ENCODE measurements at regions not wholly inside any gene's neighbourhood (a gene's known extent, or its start where the extent isn't known, plus 50 kb on each side); places are given as distances from the start of the nearest gene placed in this dataset.

GRCh38 chr5:56465769-56466135 is 232.6 kb upstream of the ANKRD55 start:
- Histone ChIP-seq H3K4me2 (no peak overlapping the region), H3K4me3 (no peak overlapping the region), H3K27ac (no peak overlapping the region), H4K20me1 (ENCODE audit: insufficient read depth) (no peaks in the 10 kb centered on the region), H3K27me3 (ENCODE audit: insufficient read depth, low read depth) (no peaks in the 10 kb centered on the region), H3K9me2 (ENCODE audit: insufficient read depth) (no peaks in the 10 kb centered on the region), H2AFZ (no peak overlapping the region), H3K36me3 (ENCODE audit: low read depth) (no peaks in the 10 kb centered on the region), H3K9me3 (ENCODE audit: insufficient read depth, low read depth) (no peaks in the 10 kb centered on the region), H3K4me1 (replicated peaks; ENCODE audit: insufficient read depth) (peaks cover 9% of the 10 kb centered on the region; the same call in 1 of the 2 replicates), H3F3A (ENCODE audit: insufficient read depth, low read depth) (no peaks in the 10 kb centered on the region), H3K79me2 (ENCODE audit: low read depth) (no peaks in the 10 kb centered on the region)
- BruUV-seq (replicated peaks): no TSS peak
- intact Hi-C loops (cut with micrococcal nuclease; ENCODE audit: unreplicated experiment): no loop called here
- ChIA-PET CTCF (no interaction called here), POLR2A (ENCODE audit: unreplicated experiment) (no interaction called here)
- no peak for DNase-seq
- TF ChIP-seq EZH2 (IDR thresholded peaks at IDR 0.05; ENCODE audit: low read depth) (no peak), CTCF (conservative IDR thresholded peaks at IDR 0.05) (no peak)

- Histone ChIP-seq H3K27me3 (ENCODE audit: insufficient read depth, low read depth) (no peaks in the 10 kb centered on the region), H3K4me2 (no peak overlapping the region), H3K9me2 (ENCODE audit: insufficient read depth) (no peaks in the 10 kb centered on the region), H3K36me3 (ENCODE audit: low read depth) (no peaks in the 10 kb centered on the region), H4K20me1 (ENCODE audit: insufficient read depth) (no peaks in the 10 kb centered on the region), H3K79me2 (ENCODE audit: low read depth) (no peaks in the 10 kb centered on the region), H3K9me3 (ENCODE audit: insufficient read depth, low read depth) (no peaks in the 10 kb centered on the region), H3K4me1 (replicated peaks; ENCODE audit: insufficient read depth) (peaks cover 9% of the 10 kb centered on the region; the same call in 1 of the 2 replicates), H2AFZ (no peak overlapping the region), H3K4me3 (no peak overlapping the region), H3F3A (ENCODE audit: insufficient read depth, low read depth) (no peaks in the 10 kb centered on the region), H3K27ac (no peak overlapping the region)
- ChIA-PET CTCF (no interaction called here), POLR2A (ENCODE audit: unreplicated experiment) (no interaction called here)
- intact Hi-C loops (cut with micrococcal nuclease; ENCODE audit: unreplicated experiment): no loop called here
- TF ChIP-seq EZH2 (IDR thresholded peaks at IDR 0.05; ENCODE audit: low read depth): no peak
- TF ChIP-seq CTCF (conservative IDR thresholded peaks at IDR 0.05): no peak
- DNase-seq: no peak
- BruUV-seq (replicated peaks): no TSS peak
Observed at GRCh38 chr5:56464935-56465768, 232.0 kb upstream of the ANKRD55 start.

- Histone ChIP-seq H2AFZ (no peak overlapping the region), H3K9me2 (ENCODE audit: insufficient read depth) (no peaks in the 10 kb centered on the region), H3K36me3 (ENCODE audit: low read depth) (no peaks in the 10 kb centered on the region), H3K27me3 (ENCODE audit: insufficient read depth, low read depth) (no peaks in the 10 kb centered on the region), H3K4me2 (no peak overlapping the region), H3F3A (ENCODE audit: insufficient read depth, low read depth) (no peaks in the 10 kb centered on the region), H3K4me1 (replicated peaks; ENCODE audit: insufficient read depth) (peaks cover 9% of the 10 kb centered on the region; the same call in 1 of the 2 replicates), H3K4me3 (no peak overlapping the region), H3K9me3 (ENCODE audit: insufficient read depth, low read depth) (no peaks in the 10 kb centered on the region), H4K20me1 (ENCODE audit: insufficient read depth) (no peaks in the 10 kb centered on the region), H3K27ac (no peak overlapping the region), H3K79me2 (ENCODE audit: low read depth) (no peaks in the 10 kb centered on the region)
- no peak for TF ChIP-seq CTCF (conservative IDR thresholded peaks at IDR 0.05)
- no peak for TF ChIP-seq EZH2 (IDR thresholded peaks at IDR 0.05; ENCODE audit: low read depth)
- ChIA-PET POLR2A (ENCODE audit: unreplicated experiment) (no interaction called here), CTCF (no interaction called here)
- DNase-seq: no peak
- BruUV-seq (replicated peaks): no TSS peak
- intact Hi-C loops (cut with micrococcal nuclease; ENCODE audit: unreplicated experiment): no loop called here
Observed at GRCh38 chr5:56463944-56464571, 230.9 kb upstream of the ANKRD55 start.

All from PC-9 (cell line).